ENCODE measurements at regions not wholly inside any gene's neighbourhood (a gene's known extent, or its start where the extent isn't known, plus 50 kb on each side); places are given as distances from the start of the nearest gene placed in this dataset.

- no peaks in the 10 kb centered on the region for H3K36me3 ChIP-seq (replicated peaks; ENCODE audit: control insufficient read depth, insufficient read depth, low read length)
- no peak for DNase-seq
- H3K4me3 ChIP-seq (ENCODE audit: insufficient read depth, low read depth, low read length): no peak overlapping the region
- H3K27me3 ChIP-seq (ENCODE audit: control insufficient read depth, insufficient read depth, low read length): no peaks in the 10 kb centered on the region
Measured at GRCh38 chr4:98745366-98745765, 87.0 kb upstream of the TSPAN5 start.

GRCh38 chr4:98744372-98745150 lies 86.2 kb upstream of the TSPAN5 start:
- H3K36me3 ChIP-seq (replicated peaks; ENCODE audit: control insufficient read depth, insufficient read depth, low read length): no peaks in the 10 kb centered on the region
- no peak for DNase-seq
- no peak overlapping the region for H3K4me3 ChIP-seq (ENCODE audit: insufficient read depth, low read depth, low read length)
- H3K27me3 ChIP-seq (ENCODE audit: control insufficient read depth, insufficient read depth, low read length): no peaks in the 10 kb centered on the region

- Histone ChIP-seq H3K36me3 (replicated peaks; ENCODE audit: control insufficient read depth, insufficient read depth, low read length) (no peaks in the 10 kb centered on the region), H3K4me3 (ENCODE audit: insufficient read depth, low read depth, low read length) (no peak overlapping the region), H3K27me3 (ENCODE audit: control insufficient read depth, insufficient read depth, low read length) (no peaks in the 10 kb centered on the region)
- no peak for DNase-seq
Measured at GRCh38 chr4:98741952-98742351, 83.5 kb upstream of the TSPAN5 start.

GRCh38 chr4:98739751-98740150 lies 81.3 kb upstream of the TSPAN5 start:
- Histone ChIP-seq H3K4me3 (ENCODE audit: insufficient read depth, low read depth, low read length) (no peak overlapping the region), H3K27me3 (ENCODE audit: control insufficient read depth, insufficient read depth, low read length) (no peaks in the 10 kb centered on the region), H3K36me3 (replicated peaks; ENCODE audit: control insufficient read depth, insufficient read depth, low read length) (no peaks in the 10 kb centered on the region)
- no peak for DNase-seq

- Histone ChIP-seq H3K4me3 (ENCODE audit: insufficient read depth, low read depth, low read length) (no peak overlapping the region), H3K36me3 (replicated peaks; ENCODE audit: control insufficient read depth, insufficient read depth, low read length) (no peaks in the 10 kb centered on the region), H3K27me3 (ENCODE audit: control insufficient read depth, insufficient read depth, low read length) (no peaks in the 10 kb centered on the region)
- DNase-seq: no peak
Measured at GRCh38 chr4:98733601-98734000, 75.2 kb upstream of the TSPAN5 start.

DNA sequence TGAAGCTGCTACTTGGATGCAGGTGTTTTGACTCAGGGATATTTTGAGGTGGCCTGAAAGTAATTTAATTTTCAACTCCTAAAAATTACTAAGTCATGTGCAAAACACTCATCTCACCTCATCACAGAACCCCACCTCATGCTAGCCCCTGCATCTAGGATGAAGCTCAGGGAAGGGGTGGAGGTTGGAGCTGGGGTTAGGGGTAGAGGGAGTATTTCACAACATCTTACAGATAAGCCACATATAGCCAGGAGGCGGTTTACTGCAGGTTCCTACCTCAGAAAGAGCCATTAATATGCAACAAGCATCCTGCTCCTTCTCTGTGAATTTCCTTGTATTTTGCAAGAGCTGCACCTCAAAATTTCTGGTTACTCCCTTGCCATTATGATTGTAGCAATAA lies 70.5 kb upstream of the TSPAN5 start:
- Histone ChIP-seq H3K4me3 (ENCODE audit: insufficient read depth, low read depth, low read length) (no peak overlapping the region), H3K36me3 (replicated peaks; ENCODE audit: control insufficient read depth, insufficient read depth, low read length) (no peaks in the 10 kb centered on the region), H3K27me3 (ENCODE audit: control insufficient read depth, insufficient read depth, low read length) (no peaks in the 10 kb centered on the region)
- DNase-seq: no peak

GRCh38 chr4:98728433-98728832 lies 70.0 kb upstream of the TSPAN5 start:
- Histone ChIP-seq H3K4me3 (ENCODE audit: insufficient read depth, low read depth, low read length) (no peak overlapping the region), H3K27me3 (ENCODE audit: control insufficient read depth, insufficient read depth, low read length) (no peaks in the 10 kb centered on the region), H3K36me3 (replicated peaks; ENCODE audit: control insufficient read depth, insufficient read depth, low read length) (no peaks in the 10 kb centered on the region)
- DNase-seq: no peak

GRCh38 chr4:98722000-98722399 lies 63.6 kb upstream of the TSPAN5 start:
- Histone ChIP-seq H3K27me3 (ENCODE audit: control insufficient read depth, insufficient read depth, low read length) (no peaks in the 10 kb centered on the region), H3K4me3 (ENCODE audit: insufficient read depth, low read depth, low read length) (no peak overlapping the region), H3K36me3 (replicated peaks; ENCODE audit: control insufficient read depth, insufficient read depth, low read length) (no peaks in the 10 kb centered on the region)
- no peak for DNase-seq

GRCh38 chr4:98720871-98721480 lies 62.6 kb upstream of the TSPAN5 start:
- no peak for DNase-seq
- H3K4me3 ChIP-seq (ENCODE audit: insufficient read depth, low read depth, low read length): no peak overlapping the region
- H3K27me3 ChIP-seq (ENCODE audit: control insufficient read depth, insufficient read depth, low read length): no peaks in the 10 kb centered on the region
- no peaks in the 10 kb centered on the region for H3K36me3 ChIP-seq (replicated peaks; ENCODE audit: control insufficient read depth, insufficient read depth, low read length)

DNA sequence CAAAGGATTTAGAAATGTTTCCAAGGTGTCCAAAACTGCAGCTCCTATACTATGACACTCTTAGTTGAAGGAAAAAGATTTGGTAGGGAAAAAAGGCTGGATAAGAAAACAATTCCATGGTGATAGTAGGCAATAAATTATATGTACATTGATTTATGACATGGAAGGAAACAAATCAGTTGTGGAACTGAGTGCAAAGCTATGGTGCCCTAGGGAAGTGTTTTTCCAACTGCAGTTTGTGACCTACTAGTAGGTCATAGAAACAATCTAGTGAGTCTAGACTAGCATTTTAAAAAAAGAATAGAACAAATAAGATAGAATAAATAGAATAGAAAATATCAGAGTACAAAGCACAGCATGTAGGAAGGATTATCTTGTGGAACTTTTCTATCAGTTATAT lies 58.4 kb upstream of the TSPAN5 start:
- H3K36me3 ChIP-seq (replicated peaks; ENCODE audit: control insufficient read depth, insufficient read depth, low read length): no peaks in the 10 kb centered on the region
- H3K27me3 ChIP-seq (ENCODE audit: control insufficient read depth, insufficient read depth, low read length): no peaks in the 10 kb centered on the region
- no peak overlapping the region for H3K4me3 ChIP-seq (ENCODE audit: insufficient read depth, low read depth, low read length)
- DNase-seq: no peak

GRCh38 chr4:98712607-98713006 lies 54.2 kb upstream of the TSPAN5 start:
- Histone ChIP-seq H3K27me3 (ENCODE audit: control insufficient read depth, insufficient read depth, low read length) (no peaks in the 10 kb centered on the region), H3K36me3 (replicated peaks; ENCODE audit: control insufficient read depth, insufficient read depth, low read length) (no peaks in the 10 kb centered on the region), H3K4me3 (ENCODE audit: insufficient read depth, low read depth, low read length) (no peak overlapping the region)
- DNase-seq: no peak

DNA sequence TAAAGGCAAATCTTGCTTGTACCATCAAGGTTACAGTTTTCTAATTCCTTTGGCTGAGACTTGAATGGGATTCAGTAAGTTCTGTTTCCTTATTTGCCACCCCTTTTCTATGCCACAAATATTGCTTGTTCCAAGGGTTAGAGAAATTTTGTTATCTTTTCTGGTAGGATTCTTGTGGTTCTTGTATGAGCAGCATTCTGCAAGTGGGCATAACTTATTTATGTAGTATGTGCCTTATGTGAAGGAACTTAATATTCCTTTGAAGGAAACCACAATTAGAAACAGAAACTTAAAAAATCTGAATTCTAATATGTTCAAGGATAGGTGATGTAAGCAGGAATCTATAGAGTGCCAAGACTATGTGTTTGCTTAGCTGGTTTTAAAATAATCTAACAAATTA lies 53.1 kb upstream of the TSPAN5 start:
- DNase-seq: no peak
- H3K27me3 ChIP-seq (ENCODE audit: control insufficient read depth, insufficient read depth, low read length): no peaks in the 10 kb centered on the region
- H3K36me3 ChIP-seq (replicated peaks; ENCODE audit: control insufficient read depth, insufficient read depth, low read length): no peaks in the 10 kb centered on the region
- no peak overlapping the region for H3K4me3 ChIP-seq (ENCODE audit: insufficient read depth, low read depth, low read length)

DNA sequence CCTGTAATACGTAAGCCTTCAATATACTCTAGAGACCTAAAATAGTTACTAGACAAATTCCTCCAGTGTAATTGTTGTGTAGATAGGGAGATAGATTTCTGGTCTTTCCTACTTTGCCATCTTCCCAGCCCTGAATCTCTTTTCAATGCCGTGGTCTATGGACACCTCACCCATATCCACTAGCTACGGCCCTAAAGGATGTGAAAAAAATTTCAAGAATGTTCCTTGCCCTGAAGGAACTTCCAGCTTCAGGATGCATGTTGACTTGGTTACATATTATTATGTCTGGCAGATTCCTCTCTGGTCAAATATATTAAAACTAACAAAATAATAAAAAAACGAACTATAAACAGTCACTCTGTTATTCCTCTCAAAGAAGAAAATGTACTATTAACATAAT lies 52.4 kb upstream of the TSPAN5 start:
- no peak overlapping the region for H3K4me3 ChIP-seq (ENCODE audit: insufficient read depth, low read depth, low read length)
- H3K27me3 ChIP-seq (ENCODE audit: control insufficient read depth, insufficient read depth, low read length): no peaks in the 10 kb centered on the region
- DNase-seq: no peak
- H3K36me3 ChIP-seq (replicated peaks; ENCODE audit: control insufficient read depth, insufficient read depth, low read length): no peaks in the 10 kb centered on the region
